Ishikawa (cell line): ENCODE measurements at regions not wholly inside any gene's neighbourhood (a gene's known extent, or its start where the extent isn't known, plus 50 kb on each side); places are given as distances from the start of the nearest gene placed in this dataset.

Experiments
- CEBPB ChIP-seq: IDR thresholded peaks from 2 replicates; pipeline ENCODE4 v1.6.1; 2012
- EP300 ChIP-seq: IDR thresholded peaks from 2 replicates; pipeline ENCODE4 v1.6.1; 2012; ENCODE audit warnings: borderline replicate concordance
- MAX ChIP-seq: IDR thresholded peaks from 2 replicates; pipeline ENCODE4 v1.6.1; 2012
- NFIC ChIP-seq: IDR thresholded peaks from 2 replicates; pipeline ENCODE4 v1.6.1; 2012
- TAF1 ChIP-seq: IDR thresholded peaks from 2 replicates; pipeline ENCODE4 v1.6.1; 2012; ENCODE audit warnings: low read depth, mild to moderate bottlenecking
- YY1 ChIP-seq: IDR thresholded peaks from 2 replicates; pipeline ENCODE4 v1.6.1; 2012; ENCODE audit warnings: low read depth
- TF ChIP-seq, protein P1 (sequence below): IDR thresholded peaks from 2 replicates; pipeline ENCODE4 v1.6.1; 2012; ENCODE audit warnings: low read depth, mild to moderate bottlenecking

DNA sequence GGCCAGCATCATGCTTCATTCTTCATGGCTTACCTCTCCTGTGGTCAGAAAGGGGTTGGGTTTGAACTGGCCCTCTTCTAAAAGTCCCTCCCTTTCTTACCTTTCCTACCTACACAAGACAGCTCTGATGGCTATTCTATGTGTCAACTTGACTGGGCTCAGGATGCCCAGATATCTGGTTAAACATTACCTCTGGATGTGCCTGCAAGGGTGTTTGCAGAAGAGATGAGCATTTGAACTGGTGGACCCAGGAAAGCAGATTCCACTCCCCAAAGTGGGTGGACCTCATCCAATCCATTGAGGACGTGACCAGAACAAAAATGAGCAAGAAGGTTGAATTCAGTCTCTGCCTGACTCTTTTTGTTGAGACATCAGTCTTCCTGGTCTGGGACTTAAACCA is 79.0 kb upstream of the TCF7L2 start:
- TF ChIP-seq MAX (no peak), YY1 (no peak), TAF1 (no peak), NFIC (no peak), CEBPB (no peak), EP300 (no peak)
- TF ChIP-seq, protein P1, sequence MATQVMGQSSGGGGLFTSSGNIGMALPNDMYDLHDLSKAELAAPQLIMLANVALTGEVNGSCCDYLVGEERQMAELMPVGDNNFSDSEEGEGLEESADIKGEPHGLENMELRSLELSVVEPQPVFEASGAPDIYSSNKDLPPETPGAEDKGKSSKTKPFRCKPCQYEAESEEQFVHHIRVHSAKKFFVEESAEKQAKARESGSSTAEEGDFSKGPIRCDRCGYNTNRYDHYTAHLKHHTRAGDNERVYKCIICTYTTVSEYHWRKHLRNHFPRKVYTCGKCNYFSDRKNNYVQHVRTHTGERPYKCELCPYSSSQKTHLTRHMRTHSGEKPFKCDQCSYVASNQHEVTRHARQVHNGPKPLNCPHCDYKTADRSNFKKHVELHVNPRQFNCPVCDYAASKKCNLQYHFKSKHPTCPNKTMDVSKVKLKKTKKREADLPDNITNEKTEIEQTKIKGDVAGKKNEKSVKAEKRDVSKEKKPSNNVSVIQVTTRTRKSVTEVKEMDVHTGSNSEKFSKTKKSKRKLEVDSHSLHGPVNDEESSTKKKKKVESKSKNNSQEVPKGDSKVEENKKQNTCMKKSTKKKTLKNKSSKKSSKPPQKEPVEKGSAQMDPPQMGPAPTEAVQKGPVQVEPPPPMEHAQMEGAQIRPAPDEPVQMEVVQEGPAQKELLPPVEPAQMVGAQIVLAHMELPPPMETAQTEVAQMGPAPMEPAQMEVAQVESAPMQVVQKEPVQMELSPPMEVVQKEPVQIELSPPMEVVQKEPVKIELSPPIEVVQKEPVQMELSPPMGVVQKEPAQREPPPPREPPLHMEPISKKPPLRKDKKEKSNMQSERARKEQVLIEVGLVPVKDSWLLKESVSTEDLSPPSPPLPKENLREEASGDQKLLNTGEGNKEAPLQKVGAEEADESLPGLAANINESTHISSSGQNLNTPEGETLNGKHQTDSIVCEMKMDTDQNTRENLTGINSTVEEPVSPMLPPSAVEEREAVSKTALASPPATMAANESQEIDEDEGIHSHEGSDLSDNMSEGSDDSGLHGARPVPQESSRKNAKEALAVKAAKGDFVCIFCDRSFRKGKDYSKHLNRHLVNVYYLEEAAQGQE: no peak
